Lower lobe of right lung (tissue), 2 donors: ENCODE measurements at regions not wholly inside any gene's neighbourhood (a gene's known extent, or its start where the extent isn't known, plus 50 kb on each side); places are given as distances from the start of the nearest gene placed in this dataset.
"Not testable (repeated sequence)": the region's sequence is repeated elsewhere in the genome, so short reads cannot be mapped to it uniquely, and the experiment has no call there.

Source experiments
- ATAC-seq, 2 donors: fragments of 200-7000 bp; cut with Tn5 transposase; one replicate each; pipeline ENCODE4 v1.9.1; 2020 to 2022; ENCODE audit warnings: mild to moderate bottlenecking in 2 of 2, moderate library complexity in 2 of 2
- DNase-seq: peaks from one replicate; pipeline ENCODE4 v3.0.0-alpha.2; 2020
- H3K27ac ChIP-seq: fragments of 200-600 bp; one replicate; pipeline ENCODE4 v1.8.0; 2022
- H3K27me3 ChIP-seq: fragments of 200-600 bp; one replicate; pipeline ENCODE4 v1.8.0; 2022; ENCODE audit warnings: low read depth
- H3K36me3 ChIP-seq: fragments of 200-600 bp; one replicate; pipeline ENCODE4 v1.8.0; 2022; ENCODE audit warnings: mild to moderate bottlenecking
- H3K4me1 ChIP-seq: fragments of 200-600 bp; one replicate; pipeline ENCODE4 v1.8.0; 2022
- H3K4me3 ChIP-seq: fragments of 200-600 bp; one replicate; pipeline ENCODE4 v1.8.0; 2022; ENCODE audit warnings: mild to moderate bottlenecking
- H3K9me3 ChIP-seq: fragments of 200-600 bp; one replicate; pipeline ENCODE4 v1.8.0; 2022
- intact Hi-C: fragments of 100-400 bp; cut with DNase I; formaldehyde crosslinking; loops from one replicate; pipeline ENCODE4 v1.11.0; 2022
- TF ChIP-seq, protein P1 (sequence below): fragments of 200-600 bp; IDR thresholded peaks from one replicate; pipeline ENCODE4 v1.8.0; 2022; ENCODE audit warnings: antibody characterized with exemption, mild to moderate bottlenecking
- donor health status: DM: no; HTN: yes; CAD: no; lungs with severe emphysema.

DNA sequence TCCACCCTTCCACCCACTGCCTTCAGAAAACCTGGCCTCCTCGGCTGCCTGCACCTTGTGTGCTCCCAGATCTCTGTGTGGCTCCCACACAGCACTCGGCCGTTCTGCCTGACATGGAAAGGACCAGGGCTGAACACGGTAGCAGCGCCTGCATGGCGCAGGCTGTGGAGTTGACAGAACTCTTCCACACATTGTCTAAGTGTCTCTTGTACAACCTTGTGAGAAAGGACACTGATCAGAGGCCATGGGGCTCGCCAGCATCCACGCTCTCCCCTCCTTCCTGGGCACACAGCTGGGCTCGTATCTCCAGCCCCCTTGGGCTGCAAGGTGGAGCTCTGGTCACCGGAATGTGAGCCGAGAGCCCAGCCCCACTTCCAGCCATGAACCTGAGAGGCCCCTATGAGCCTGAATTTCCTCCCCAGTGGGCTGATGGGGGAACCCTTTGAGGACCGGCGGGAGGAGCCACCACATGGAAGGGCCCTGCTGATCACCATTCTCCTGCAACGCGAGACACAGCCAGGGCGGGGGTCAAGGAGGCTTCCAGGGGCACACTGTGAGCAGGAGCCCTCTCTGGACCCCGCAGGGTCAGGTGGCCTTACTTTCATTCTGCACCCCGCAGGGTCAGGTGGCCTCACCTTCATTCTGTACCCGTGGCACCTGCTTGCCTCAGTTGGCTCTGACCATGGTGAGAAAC lies 314.2 kb upstream of the MYT1L start:
- ATAC-seq, result peak in 1 of 2 donors; percentile 29
- Histone ChIP-seq H3K9me3 (no peaks in the 10 kb centered on the region), H3K27me3 (peaks cover 5% of the 10 kb centered on the region), H3K4me3 (no peak overlapping the region), H3K27ac (no peak overlapping the region), H3K36me3 (no peaks in the 10 kb centered on the region), H3K4me1 (no peaks in the 10 kb centered on the region)
- no peak for DNase-seq
- intact Hi-C loops, result no loop called here
- TF ChIP-seq, protein P1, sequence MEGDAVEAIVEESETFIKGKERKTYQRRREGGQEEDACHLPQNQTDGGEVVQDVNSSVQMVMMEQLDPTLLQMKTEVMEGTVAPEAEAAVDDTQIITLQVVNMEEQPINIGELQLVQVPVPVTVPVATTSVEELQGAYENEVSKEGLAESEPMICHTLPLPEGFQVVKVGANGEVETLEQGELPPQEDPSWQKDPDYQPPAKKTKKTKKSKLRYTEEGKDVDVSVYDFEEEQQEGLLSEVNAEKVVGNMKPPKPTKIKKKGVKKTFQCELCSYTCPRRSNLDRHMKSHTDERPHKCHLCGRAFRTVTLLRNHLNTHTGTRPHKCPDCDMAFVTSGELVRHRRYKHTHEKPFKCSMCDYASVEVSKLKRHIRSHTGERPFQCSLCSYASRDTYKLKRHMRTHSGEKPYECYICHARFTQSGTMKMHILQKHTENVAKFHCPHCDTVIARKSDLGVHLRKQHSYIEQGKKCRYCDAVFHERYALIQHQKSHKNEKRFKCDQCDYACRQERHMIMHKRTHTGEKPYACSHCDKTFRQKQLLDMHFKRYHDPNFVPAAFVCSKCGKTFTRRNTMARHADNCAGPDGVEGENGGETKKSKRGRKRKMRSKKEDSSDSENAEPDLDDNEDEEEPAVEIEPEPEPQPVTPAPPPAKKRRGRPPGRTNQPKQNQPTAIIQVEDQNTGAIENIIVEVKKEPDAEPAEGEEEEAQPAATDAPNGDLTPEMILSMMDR, result no peak

GRCh38 chr2:2644751-2645150 lies 313.7 kb upstream of the MYT1L start:
- DNase-seq, H3K27me3 ChIP-seq, H3K4me3 ChIP-seq, H3K27ac ChIP-seq, ATAC-seq, H3K36me3 ChIP-seq, H3K4me1 ChIP-seq, intact Hi-C loops, H3K9me3 ChIP-seq: not testable (repeated sequence)

GRCh38 chr2:2644040-2644439 lies 313.0 kb upstream of the MYT1L start:
- no peaks in the 10 kb centered on the region for H3K4me1 ChIP-seq
- no peak overlapping the region for H3K4me3 ChIP-seq
- ATAC-seq (no peak), DNase-seq (no peak)
- TF ChIP-seq, protein P1, result no peak
- H3K9me3 ChIP-seq, result no peaks in the 10 kb centered on the region
- H3K27ac ChIP-seq, result no peak overlapping the region
- intact Hi-C loops, result no loop called here
- H3K36me3 ChIP-seq, result no peaks in the 10 kb centered on the region
- peaks cover 5% of the 10 kb centered on the region for H3K27me3 ChIP-seq

DNA sequence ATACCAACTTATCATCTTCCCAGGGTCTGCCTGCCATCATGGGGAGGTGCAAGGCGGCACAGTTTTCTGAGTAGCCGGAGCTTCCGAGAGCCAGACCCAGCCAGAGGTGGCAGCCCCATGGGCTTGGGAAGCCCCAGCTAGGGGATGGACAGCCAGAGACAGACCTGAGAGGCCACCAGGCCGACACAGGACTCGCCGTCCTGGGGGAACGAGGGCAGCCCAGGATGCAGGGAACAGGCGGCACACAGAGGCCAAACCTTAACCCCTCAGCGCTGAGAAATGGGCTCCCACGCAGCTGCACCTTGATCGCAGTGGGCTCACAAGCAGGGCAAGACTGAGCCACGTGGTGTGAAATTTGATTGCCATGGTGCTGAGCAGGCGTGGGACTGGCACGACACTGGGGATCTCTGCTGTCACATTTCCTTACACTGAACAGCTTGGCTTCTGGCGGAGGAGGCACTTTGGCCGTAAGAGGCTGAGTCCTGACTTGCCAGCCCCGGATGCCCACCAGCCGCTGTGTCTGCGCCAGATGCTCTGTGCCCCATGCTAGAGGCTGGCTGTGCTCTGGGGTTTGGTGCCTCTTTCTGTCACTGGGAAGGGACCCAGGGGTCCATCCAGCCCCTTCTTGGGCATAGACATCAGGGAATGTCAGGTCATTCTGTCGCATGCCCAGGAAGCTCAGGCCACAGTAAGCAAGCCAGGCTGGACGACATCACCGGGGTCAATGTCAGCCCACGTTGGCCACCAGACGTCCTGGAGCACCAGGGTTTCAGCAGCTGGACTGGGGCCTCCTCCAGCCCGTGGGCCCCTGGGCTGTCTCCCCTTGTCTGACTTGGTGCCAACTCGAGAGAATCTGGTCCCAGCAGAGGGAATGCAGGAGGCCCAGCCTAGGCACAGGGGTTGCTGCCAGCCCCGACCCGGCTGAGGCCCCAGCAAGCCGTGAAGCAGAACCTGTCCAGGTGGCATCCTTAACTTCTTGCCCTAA lies 312.1 kb upstream of the MYT1L start:
- H3K9me3 ChIP-seq, result no peaks in the 10 kb centered on the region
- no peak overlapping the region for H3K4me3 ChIP-seq
- no peak for DNase-seq
- no peaks in the 10 kb centered on the region for H3K4me1 ChIP-seq
- ATAC-seq, result no peak
- peaks cover 5% of the 10 kb centered on the region for H3K27me3 ChIP-seq
- intact Hi-C loops, result no loop called here
- no peaks in the 10 kb centered on the region for H3K36me3 ChIP-seq
- TF ChIP-seq, protein P1, result no peak
- H3K27ac ChIP-seq, result no peak overlapping the region

DNA sequence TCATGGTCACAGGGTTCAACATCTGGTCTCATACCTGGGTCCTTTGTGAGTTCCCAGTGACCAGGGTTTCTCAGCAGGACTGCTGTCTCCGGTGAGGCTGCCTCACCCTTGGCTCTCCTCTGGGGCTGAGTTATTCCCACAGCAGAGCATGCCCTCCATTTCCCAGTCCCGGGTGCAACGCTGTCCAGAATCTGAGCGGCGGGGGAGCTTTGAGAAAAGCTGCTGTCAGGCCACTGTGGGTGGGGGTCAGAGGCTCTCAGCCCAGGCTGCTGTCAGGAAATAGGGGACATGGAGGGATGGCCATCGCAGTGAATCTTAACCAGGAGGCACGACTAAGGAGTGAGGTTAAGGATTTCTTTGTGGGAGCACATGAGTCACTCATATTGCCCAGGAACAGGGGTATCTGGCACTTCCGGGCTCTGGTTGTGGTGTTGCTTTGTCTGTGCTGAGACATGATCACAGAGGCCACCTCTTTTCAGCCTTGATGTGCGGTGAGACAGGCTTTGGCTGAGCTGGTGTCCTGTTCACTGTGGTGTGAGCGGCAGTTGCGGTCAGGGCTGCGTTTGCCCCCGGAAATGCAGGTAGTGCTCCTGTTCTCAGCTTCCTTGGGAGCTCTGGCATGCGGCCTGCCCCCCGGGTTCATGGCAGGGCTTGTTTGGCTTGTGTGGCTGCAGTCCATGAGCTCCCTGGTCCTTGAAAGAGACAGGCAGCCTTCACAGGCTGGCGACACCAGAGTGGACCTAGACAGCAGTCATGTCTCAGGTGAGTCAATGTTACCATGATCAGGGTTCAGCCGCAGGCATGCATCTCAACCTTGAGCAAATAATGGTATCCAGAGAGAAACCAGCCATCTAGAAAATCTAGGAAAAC lies 310.7 kb upstream of the MYT1L start:
- TF ChIP-seq, protein P1, result no peak
- Histone ChIP-seq H3K27ac (no peak overlapping the region), H3K27me3 (peaks cover 5% of the 10 kb centered on the region), H3K4me1 (no peaks in the 10 kb centered on the region), H3K4me3 (no peak overlapping the region), H3K9me3 (no peaks in the 10 kb centered on the region), H3K36me3 (no peaks in the 10 kb centered on the region)
- DNase-seq (no peak), ATAC-seq (no peak)
- intact Hi-C loops, result no loop called here
